Left cardiac atrium (tissue), 4 donors: ENCODE measurements at regions not wholly inside any gene's neighbourhood (a gene's known extent, or its start where the extent isn't known, plus 50 kb on each side); places are given as distances from the start of the nearest gene placed in this dataset.

Experiments used
- ATAC-seq, 2 donors: fragments of 200-7000 bp; cut with Tn5 transposase; one replicate each; pipeline ENCODE4 v1.9.1; 2020; ENCODE audit warnings: mild to moderate bottlenecking in 2 of 2, moderate library complexity in 2 of 2
- DNase-seq: peaks from one replicate; pipeline ENCODE4 v3.0.0-alpha.2; 2020
- intact Hi-C, 2 donors: fragments of 100-400 bp; cut with DNase I; formaldehyde crosslinking; loops; one replicate each; pipeline versions ENCODE4 v1.14.1 to v1.15.1; 2022 to 2023
- donor health status: DM: no; HTN: yes; CAD: no.
- donor health status: DM: no; HTN: yes; CAD: no; lungs with severe emphysema.
- donor health status: DM: yes; HTN: yes; CAD: no.
- donor health status: Dilated cardiomyopathy.

DNA sequence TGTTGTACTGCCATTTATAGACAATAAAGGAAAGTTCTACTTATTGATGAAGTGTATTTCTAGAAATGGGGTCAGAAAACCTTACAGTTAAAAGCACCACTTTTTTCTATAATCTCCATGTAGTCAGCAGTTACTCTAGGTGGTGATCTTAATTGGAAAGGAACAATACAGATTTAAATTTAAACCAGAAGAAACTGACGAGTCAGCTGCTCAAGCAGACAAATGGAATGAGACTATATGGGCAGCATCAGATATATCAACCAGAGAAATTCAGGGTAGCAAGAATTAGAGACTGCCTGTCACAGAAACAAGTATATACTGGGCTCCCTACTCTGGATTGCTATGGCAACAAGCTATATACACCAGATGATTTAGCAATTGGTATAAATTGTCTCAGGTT lies 99.6 kb upstream of the SCG2 start:
- ATAC-seq, result no peak
- DNase-seq, result no peak
- intact Hi-C loops, result no loop called here

DNA sequence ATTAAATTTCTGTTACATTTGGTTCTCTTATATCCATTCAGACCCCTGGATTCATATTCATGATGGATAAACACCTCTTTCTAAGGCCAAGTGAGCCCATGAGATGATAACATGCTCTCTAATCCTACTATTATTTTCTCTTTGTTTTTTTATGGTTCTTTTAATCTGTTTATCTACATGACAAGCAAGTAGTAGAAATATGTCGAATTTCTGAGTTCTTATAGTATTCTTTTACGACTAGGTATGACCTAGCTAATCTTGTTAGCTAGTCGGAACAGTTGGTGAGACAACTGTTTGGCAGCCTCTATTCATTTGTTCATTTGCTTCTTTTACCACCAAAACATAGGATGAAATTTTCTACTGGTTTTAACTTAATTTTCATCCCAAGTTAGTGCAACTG lies 98.1 kb upstream of the SCG2 start:
- intact Hi-C loops, result no loop called here
- ATAC-seq, result no peak
- DNase-seq, result no peak

DNA sequence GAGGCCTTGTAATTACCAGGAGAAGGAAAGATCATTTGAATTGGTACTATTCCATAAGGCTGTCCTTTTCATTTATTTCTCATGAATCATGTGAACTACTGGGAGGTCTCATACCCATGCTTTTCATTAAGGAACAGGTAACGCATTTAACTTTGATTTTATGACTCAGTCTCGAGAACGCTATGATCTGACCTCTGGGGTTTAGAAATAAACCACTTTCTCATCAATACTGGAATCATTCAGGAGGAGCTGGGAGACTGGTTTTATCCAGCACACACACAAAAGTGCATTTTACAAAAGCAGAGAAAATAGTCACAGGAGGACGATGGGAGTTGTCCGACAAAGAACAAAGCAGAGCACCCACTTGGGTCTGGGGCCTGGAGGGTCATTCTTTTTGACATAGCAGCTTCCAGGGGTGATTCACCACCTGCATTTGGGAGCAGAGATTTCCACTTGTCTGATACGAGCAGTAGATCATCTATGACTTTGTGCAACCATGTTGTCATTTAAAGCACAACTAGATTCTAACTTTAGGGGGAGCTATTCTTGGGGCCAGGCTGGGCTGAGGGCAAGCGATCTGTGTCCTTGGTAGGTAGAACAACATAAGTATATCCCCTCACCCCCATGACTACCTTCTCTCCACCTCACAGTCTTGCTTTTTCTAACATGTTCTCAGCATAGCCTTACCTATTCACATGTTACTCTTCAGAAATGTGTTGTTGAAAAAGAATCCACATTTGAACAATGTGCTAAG lies 95.9 kb upstream of the SCG2 start:
- no peak for ATAC-seq
- intact Hi-C loops, result loop anchor here in 1 of 2 donors (10.0 kb wide), 1 partner anchor 107 kb away; no protein-coding TSS in a partner anchor
- no peak for DNase-seq

- no peak for ATAC-seq
- intact Hi-C loops, result loop anchor here in 1 of 2 donors (10.0 kb wide), 1 partner anchor 107 kb away; no protein-coding TSS in a partner anchor
- no peak for DNase-seq
Observed at GRCh38 chr2:223697316-223697891, 95.2 kb upstream of the SCG2 start.

DNA sequence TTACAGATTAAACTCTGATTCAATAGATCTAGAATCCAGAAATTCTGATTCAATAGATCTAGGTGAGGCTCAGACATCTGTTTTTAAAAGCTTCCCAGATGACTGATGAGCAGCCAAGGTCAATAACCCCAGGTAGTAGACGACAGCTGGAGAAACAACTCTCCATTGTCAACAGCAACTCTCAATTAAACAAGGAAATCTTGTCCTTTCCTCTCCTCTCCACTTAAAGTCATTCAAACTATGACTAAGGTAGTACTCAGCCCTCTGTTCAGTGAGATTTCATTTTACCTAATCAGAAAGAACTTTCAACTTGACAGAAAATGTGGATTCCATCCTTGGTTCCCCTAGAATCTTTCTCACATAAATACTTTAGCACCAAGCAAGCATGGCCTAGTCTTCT lies 94.6 kb upstream of the SCG2 start:
- DNase-seq (no peak), ATAC-seq (no peak)
- intact Hi-C loops, result loop anchor here in 1 of 2 donors (10.0 kb wide), 1 partner anchor 108 kb away; no protein-coding TSS in a partner anchor

DNA sequence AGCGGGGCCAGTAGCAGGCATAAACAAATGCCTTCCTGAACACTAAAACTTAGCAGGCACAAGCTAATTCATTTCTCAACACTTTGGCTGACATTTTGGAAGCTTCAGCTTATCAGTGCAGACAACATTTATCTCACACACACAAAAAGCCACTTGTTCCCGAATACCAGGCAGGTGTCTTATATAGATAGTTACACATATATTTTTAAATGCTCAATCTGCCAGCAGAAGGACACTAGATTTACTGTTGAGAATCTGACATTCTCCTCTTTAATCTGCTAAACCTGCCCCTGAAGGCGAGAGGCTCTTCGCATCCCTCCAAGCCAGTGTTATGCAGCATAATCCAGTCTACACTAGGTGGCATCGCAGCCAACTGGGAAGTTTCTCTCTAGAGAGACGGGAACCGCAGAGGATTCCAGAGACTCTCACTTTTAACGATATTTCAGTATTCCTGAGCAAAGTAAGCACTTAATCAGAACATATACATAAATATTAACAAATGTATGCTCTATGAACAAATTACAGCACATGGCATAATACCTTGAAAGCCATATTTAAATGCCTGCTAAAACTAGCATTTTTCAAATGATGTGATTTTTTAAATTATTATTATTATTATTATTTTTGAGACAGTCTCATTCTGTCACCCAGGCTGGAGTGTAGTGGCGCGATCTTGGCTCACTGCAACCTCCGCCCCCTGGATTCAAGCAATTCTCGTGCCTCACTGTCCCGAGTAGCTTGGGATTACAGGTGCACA lies 90.2 kb upstream of the SCG2 start:
- intact Hi-C loops, result loop anchor here in 1 of 2 donors (10.0 kb wide), 1 partner anchor 112 kb away; no protein-coding TSS in a partner anchor
- DNase-seq, result peak; percentile 53
- ATAC-seq, result peak; percentile 81

DNA sequence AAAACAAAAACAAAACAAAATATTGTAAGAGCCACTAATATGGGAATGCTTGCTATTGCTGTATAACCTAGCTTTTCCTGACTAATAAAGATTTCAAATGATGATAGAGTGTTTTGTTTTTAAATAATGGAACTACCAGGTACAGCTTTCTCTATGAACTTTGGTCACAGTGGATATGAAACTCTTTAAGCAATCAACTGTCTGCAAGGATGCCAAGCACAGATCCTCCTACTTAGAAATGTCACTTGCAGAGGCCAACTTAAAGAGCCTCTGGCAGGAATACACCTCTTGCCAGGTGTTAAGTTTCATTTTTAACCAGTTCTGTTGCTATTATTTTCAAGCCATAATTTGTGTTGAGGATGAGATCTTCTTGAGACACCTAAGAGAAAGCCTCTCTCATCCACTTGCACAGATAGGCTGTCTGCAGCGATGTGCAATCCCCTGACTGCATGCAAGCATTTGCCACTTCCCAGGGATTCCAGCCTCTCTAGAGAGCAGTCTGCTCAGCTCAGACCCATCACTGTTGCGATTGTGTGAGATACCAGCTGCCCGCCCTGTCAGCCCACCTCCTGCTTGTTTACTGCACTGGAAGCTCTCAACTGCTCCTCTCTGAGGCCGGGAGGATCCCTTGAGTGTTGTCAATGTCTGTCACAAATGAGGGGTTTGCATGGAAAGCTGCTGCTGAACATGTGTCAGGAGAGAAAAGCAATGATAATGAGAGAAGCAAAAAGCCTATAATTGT lies 86.1 kb upstream of the SCG2 start:
- intact Hi-C loops, result loop anchor here in 1 of 2 donors (5.0 kb wide), 1 partner anchor 104 kb away; no protein-coding TSS in a partner anchor
- ATAC-seq (no peak), DNase-seq (no peak)

DNA sequence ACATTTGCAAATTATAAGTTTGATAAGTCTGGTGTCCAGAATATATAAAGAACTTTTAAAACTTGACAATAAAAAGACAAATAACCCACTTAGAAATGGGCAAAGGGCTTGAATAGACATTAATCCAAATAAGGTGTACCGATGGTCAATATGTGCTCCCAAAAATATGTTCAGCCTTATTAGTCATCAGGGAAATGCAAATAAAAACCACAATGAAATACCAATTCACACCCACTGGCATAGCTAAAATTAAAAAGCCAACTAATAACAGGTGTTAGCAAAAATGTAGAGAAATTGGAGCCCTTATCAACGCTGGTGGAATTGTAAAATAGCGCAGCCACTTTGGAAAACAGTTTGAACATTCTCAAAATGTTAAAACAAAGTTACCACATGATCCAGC lies 79.0 kb upstream of the SCG2 start:
- intact Hi-C loops, result no loop called here
- no peak for DNase-seq

DNA sequence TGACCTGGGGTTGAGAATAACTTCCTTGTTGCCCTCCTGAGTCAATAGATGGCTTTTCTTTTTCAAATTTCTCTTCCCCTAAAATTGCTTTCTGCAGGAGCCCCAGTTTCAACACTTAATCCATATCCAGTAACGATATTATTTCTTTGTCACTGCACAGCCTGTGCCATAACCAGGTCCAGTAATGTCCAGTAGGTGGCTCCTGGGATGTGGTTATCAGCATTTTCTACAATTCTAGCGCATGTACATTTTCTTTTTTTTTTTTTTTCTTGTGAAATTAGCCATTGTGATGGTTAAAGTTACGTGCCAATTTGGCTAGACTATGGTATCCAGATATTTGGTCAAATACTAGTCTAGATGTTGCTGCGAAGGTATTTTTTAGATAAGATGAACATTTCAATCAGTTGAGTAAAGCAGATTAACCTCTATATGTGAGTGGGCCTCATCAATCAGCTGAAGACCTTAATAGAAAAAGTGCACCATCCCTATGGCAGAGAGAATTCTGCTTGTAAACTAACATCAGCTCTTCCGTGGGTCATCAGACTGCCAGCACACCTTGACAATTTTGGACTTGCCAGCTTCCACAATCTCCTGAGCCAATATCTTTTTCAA lies 72.9 kb upstream of the SCG2 start:
- peak in 1 of 2 donors; percentile 47 for ATAC-seq
- no peak for DNase-seq
- intact Hi-C loops, result no loop called here

More for the DNA sequence above, 79.0 kb upstream of the SCG2 start:
- ATAC-seq, result no peak

GRCh38 chr2:223669453-223670225 lies 67.5 kb upstream of the SCG2 start:
- intact Hi-C loops, result no loop called here
- ATAC-seq (peak in 1 of 2 donors; percentile 80), DNase-seq (no peak)

- intact Hi-C loops, result no loop called here
- DNase-seq, result no peak
- ATAC-seq, result peak in 1 of 2 donors; percentile 92
Observed at GRCh38 chr2:223668302-223668998, 66.3 kb upstream of the SCG2 start.

DNA sequence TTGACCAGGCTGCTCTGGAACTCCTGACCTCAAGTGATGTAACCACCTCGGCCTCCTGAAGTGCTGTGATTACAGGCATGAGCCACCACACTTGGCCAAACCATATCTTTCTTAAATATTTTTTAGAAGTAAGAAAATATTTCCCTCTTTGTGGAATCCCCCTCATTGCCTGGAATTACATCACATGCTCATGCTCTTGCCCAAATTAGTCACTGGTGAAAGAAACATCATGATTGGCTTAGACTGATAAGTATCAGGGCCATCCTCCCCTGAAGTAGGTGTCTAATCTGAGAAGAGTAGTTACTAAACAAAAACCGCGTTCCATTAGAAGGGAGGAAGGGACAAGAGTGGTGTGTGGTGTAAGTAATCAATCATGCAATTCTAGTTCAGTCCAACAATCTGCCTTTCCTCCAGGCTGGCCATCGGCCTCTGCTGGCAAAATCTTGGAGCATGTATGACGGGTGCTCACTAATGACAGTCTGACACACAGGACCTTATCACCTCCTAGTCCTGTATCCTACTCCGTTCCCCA lies 52.3 kb upstream of the SCG2 start:
- ATAC-seq, result peak in 1 of 2 donors; percentile 72
- no peak for DNase-seq
- intact Hi-C loops, result no loop called here

GRCh38 chr2:223652902-223653301 lies 50.7 kb upstream of the SCG2 start:
- DNase-seq (no peak), ATAC-seq (no peak)
- intact Hi-C loops, result no loop called here

DNA sequence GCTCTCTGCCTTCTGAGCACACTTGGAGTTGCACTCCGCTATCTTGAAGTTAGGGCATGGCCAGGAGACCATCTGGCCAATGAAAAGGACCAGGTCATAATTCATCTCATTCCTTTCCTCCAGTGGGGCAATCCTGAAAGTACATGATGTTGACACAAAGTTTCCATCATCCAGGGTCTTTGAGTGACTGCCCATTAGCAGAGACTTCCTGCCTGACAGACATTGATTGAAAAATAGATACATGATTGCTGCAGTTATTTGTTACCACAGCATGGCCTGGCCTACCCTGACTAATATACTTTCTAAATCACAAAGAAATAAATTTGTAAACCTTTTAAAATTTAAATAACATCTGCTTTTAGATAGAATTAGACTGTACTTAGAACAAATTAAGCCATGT lies 50.0 kb upstream of the SCG2 start:
- intact Hi-C loops, result no loop called here
- ATAC-seq, result no peak
- no peak for DNase-seq
